Esophagus muscularis mucosa (tissue), 4 donors: ENCODE measurements at regions not wholly inside any gene's neighbourhood (a gene's known extent, or its start where the extent isn't known, plus 50 kb on each side); places are given as distances from the start of the nearest gene placed in this dataset.
"Not testable (repeated sequence)": the region's sequence is repeated elsewhere in the genome, so short reads cannot be mapped to it uniquely, and the experiment has no call there.

Source experiments
- DNase-seq: peaks from one replicate; pipeline ENCODE4 v3.0.0-alpha.2; 2017; ENCODE audit errors: extremely low spot score
- H3K27ac ChIP-seq, 4 donors: fragments of 200-600 bp; sonication (generic); replicated peaks in 1 of 4; 1 replicate in 3 of 4; 2 replicates in 1 of 4; pipeline ENCODE4 v1.5.1; 2016 to 2019; ENCODE audit warnings: mild to moderate bottlenecking in 1 of 4
- H3K27me3 ChIP-seq, 4 donors: fragments of 200-600 bp; sonication (generic); one replicate each; pipeline versions ENCODE4 v1.5.1 to v1.6.0; 2016 to 2019
- H3K36me3 ChIP-seq, 4 donors: fragments of 200-600 bp; sonication (generic); one replicate each; pipeline ENCODE4 v1.5.1; 2016 to 2019
- H3K4me1 ChIP-seq, 4 donors: fragments of 200-600 bp; sonication (generic); one replicate each; pipeline ENCODE4 v1.5.1; 2016 to 2019
- H3K4me3 ChIP-seq, 4 donors: fragments of 200-600 bp; sonication (generic); 1 replicate in 2 of 4; 2 replicates in 2 of 4; pipeline ENCODE4 v1.5.1; 2016 to 2019; ENCODE audit warnings: mild to moderate bottlenecking in 4 of 4, moderate library complexity in 1 of 4
- H3K9me3 ChIP-seq, 4 donors: fragments of 200-600 bp; sonication (generic); 1 replicate in 3 of 4; 2 replicates in 1 of 4; pipeline ENCODE4 v1.5.1; 2016 to 2019
- EP300 ChIP-seq: sonication (generic); formaldehyde crosslinking; IDR thresholded peaks from one replicate; pipeline ENCODE4 v1.6.1; 2017; ENCODE audit warnings: antibody characterized with exemption
- POLR2A ChIP-seq: fragments of 450-650 bp; IDR thresholded peaks from one replicate; pipeline ENCODE4 v1.6.1; 2017; ENCODE audit warnings: antibody characterized with exemption, moderate library complexity, mild to moderate bottlenecking, low read depth
- POLR2AphosphoS5 ChIP-seq, 2 donors: sonication (generic); formaldehyde crosslinking; IDR thresholded peaks; one replicate each; pipeline ENCODE4 v1.6.1; 2017; ENCODE audit warnings: antibody characterized with exemption in 2 of 2
- WGBS: methylation state at CpG from one replicate; pipeline ENCODE4 v1.1.5; 2018; 5-methylcytosine and 5-hydroxymethylcytosine counted together
- intact Hi-C: fragments of 100-400 bp; cut with DNase I; formaldehyde crosslinking; loops from one replicate; pipeline ENCODE4 v1.15.1; 2023
- TF ChIP-seq, protein P1 (sequence below), 3 experiments: fragments of 200-600 bp in 2 of 3; fragments of 450-650 bp in 1 of 3; sonication (generic) in 2 of 3; IDR thresholded peaks; one replicate each; pipeline ENCODE4 v1.5.1; 2017 to 2019; ENCODE audit warnings: antibody characterized with exemption in 3 of 3, mild to moderate bottlenecking in 2 of 3, moderate library complexity in 1 of 3

GRCh38 chr2:47708801-47709499, 74.0 kb upstream of the MSH6 start:
- Histone ChIP-seq H3K4me1 (no peaks in the 10 kb centered on the region), H3K27me3 (no peaks in the 10 kb centered on the region), H3K4me3 (no peak overlapping the region), H3K27ac (no peak overlapping the region), H3K9me3 (no peaks in the 10 kb centered on the region), H3K36me3 (no peaks in the 10 kb centered on the region)
- intact Hi-C loops, result no loop called here
- no peak for DNase-seq
- WGBS, result 91% methylated on average over 4 of the region's 4 CpGs
- TF ChIP-seq POLR2A, result no peak
- TF ChIP-seq, protein P1, sequence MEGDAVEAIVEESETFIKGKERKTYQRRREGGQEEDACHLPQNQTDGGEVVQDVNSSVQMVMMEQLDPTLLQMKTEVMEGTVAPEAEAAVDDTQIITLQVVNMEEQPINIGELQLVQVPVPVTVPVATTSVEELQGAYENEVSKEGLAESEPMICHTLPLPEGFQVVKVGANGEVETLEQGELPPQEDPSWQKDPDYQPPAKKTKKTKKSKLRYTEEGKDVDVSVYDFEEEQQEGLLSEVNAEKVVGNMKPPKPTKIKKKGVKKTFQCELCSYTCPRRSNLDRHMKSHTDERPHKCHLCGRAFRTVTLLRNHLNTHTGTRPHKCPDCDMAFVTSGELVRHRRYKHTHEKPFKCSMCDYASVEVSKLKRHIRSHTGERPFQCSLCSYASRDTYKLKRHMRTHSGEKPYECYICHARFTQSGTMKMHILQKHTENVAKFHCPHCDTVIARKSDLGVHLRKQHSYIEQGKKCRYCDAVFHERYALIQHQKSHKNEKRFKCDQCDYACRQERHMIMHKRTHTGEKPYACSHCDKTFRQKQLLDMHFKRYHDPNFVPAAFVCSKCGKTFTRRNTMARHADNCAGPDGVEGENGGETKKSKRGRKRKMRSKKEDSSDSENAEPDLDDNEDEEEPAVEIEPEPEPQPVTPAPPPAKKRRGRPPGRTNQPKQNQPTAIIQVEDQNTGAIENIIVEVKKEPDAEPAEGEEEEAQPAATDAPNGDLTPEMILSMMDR (IDR thresholded peaks at IDR 0.05), result no peak
- TF ChIP-seq EP300, result no peak
- TF ChIP-seq POLR2AphosphoS5 (IDR thresholded peaks at IDR 0.05), result no peak

DNA sequence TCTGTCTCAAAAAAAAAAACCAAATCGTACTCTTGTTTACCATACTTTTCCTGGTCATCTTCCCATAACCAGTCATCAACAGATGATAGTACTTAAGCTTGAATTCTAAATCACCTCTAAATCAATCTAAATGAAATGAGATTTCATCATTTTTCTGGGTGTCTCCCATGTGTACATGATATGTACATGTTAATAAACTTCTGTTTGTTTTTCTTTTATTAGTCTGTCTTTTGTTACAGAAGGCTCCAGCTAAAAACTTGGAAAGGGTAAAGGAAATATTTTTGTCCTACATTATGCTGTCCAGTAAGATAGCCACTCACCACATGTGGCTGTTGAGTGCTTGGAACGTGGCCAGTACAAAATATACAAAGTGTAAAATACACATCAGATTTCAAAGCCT, 78.7 kb upstream of the MSH6 start:
- Histone ChIP-seq H3K36me3 (no peaks in the 10 kb centered on the region), H3K4me1 (no peaks in the 10 kb centered on the region), H3K4me3 (no peak overlapping the region), H3K9me3 (peaks cover 0 to 4% (median 0%) of the 10 kb centered on the region in 4 donors), H3K27ac (no peak overlapping the region), H3K27me3 (no peaks in the 10 kb centered on the region)
- no peak for DNase-seq
- TF ChIP-seq, protein P1 (IDR thresholded peaks at IDR 0.05), result no peak
- TF ChIP-seq EP300 (no peak), POLR2A (no peak), POLR2AphosphoS5 (IDR thresholded peaks at IDR 0.05) (no peak)
- WGBS, result 40% methylated on average over 2 of the region's 2 CpGs
- intact Hi-C loops, result no loop called here

DNA sequence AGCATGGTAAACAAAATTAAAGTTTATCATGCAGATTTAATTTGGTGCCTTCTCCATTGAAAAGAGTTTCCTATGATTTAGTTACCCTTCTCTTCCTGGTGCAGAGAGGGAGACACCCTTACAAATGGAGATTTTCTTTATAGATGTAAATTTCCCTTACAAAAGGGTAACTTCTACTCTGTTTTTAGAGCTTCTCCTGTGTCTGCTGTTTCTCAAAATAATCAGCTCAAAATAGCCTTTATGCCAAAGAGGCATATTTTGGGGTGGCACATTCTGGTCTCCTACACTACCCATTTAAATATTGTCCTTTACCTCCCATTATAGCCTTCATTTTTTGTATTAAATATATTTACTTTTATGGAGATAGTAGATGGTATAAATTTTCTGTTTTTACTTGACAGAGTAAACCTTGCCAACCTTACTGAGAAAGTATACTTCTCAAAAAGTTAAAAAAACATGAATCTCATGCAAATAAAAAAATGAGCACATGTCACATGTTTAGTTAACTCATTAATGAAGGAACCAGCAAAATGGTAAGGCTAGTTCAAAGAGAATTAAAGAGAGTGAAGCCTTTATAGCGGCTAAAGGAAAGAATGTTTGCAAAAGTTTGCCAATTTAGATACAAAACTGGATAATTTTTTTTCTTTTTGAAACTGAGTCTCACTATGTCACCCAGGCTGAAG, 83.3 kb upstream of the MSH6 start:
- TF ChIP-seq EP300, result no peak
- no peak for TF ChIP-seq POLR2A
- TF ChIP-seq POLR2AphosphoS5 (IDR thresholded peaks at IDR 0.05), result no peak
- TF ChIP-seq, protein P1 (IDR thresholded peaks at IDR 0.05), result no peak
- peaks cover 0 to 4% (median 0%) of the 10 kb centered on the region in 4 donors for H3K9me3 ChIP-seq
- 92% methylated on average over 1 of the region's 1 CpG for WGBS

GRCh38 chr2:47698436-47698972, 84.4 kb upstream of the MSH6 start:
- DNase-seq, H3K4me3 ChIP-seq, intact Hi-C loops, H3K27ac ChIP-seq, H3K36me3 ChIP-seq, H3K4me1 ChIP-seq, H3K9me3 ChIP-seq, H3K27me3 ChIP-seq: not testable (repeated sequence)
- 46% methylated on average over 4 of the region's 4 CpGs for WGBS

More for the DNA sequence above, 83.3 kb upstream of the MSH6 start:
- H3K27me3 ChIP-seq, result no peaks in the 10 kb centered on the region
- DNase-seq, result no peak
- no peaks in the 10 kb centered on the region for H3K4me1 ChIP-seq
- no peaks in the 10 kb centered on the region for H3K36me3 ChIP-seq
- no peak overlapping the region for H3K27ac ChIP-seq
- no peak overlapping the region for H3K4me3 ChIP-seq
- intact Hi-C loops, result no loop called here

DNA sequence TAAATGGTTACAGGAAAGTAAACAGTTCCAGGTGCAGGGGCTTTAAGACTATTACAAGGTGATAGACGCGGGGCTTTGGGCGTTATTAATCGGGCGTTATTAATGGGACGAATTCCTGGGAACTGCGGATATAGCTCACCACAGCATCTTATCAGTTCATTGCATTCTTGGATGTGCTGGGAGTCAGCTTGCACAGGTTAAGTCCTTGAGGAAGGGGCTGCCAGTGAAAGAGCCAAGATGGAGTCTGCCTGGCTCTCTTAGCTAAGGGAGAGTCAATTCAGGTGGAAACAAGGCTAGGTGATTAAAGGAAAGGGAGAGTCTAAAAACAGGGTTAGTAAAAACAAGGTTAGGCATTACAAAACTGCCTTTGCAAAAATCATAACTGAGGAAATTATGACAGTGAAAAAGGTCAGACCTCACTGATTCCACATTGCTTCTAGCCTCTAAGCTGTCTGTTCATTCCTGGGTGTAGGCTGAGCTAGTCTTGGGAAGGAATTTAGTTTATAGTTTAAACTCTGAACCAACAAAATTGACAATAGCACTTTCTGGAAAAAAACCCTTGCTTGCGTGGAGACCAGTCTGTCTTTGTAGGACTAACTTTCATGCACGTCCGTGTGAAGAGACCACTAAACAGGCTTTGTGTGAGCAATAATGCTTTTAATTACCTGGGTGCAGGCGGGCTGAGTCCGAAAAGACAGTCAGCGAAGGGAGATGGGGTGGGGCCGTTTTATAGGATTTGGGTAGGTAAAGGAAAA, 85.1 kb upstream of the MSH6 start:
- H3K27me3 ChIP-seq, H3K4me3 ChIP-seq, DNase-seq, H3K4me1 ChIP-seq, H3K36me3 ChIP-seq, H3K27ac ChIP-seq, H3K9me3 ChIP-seq, intact Hi-C loops: not testable (repeated sequence)
- 79% methylated on average over 14 of the region's 14 CpGs for WGBS
